Right lobe of liver (tissue), 6 donors: ENCODE measurements at regions not wholly inside any gene's neighbourhood (a gene's known extent, or its start where the extent isn't known, plus 50 kb on each side); places are given as distances from the start of the nearest gene placed in this dataset.

ENCODE experiments used
- ATAC-seq, 4 donors: fragments of 200-7000 bp; cut with Tn5 transposase; one replicate each; pipeline ENCODE4 v1.9.1; 2020; ENCODE audit warnings: mild to moderate bottlenecking in 4 of 4, moderate library complexity in 4 of 4
- DNase-seq, 3 donors: peaks; one replicate each; pipeline ENCODE4 v3.0.0-alpha.2; 2020
- H3K27ac ChIP-seq, 3 donors: fragments of 200-600 bp; one replicate each; pipeline ENCODE4 v1.8.0; 2022
- H3K27me3 ChIP-seq, 2 donors: fragments of 200-600 bp; one replicate each; pipeline ENCODE4 v1.8.0; 2022
- H3K36me3 ChIP-seq, 4 donors: fragments of 200-600 bp; sonication (generic) in 1 of 4; one replicate each; pipeline versions ENCODE4 v1.5.1 to v1.8.0; 2017 to 2022; ENCODE audit warnings: control low read depth in 1 of 4
- H3K4me1 ChIP-seq, 4 donors: fragments of 200-600 bp; sonication (generic) in 1 of 4; one replicate each; pipeline versions ENCODE4 v1.5.1 to v1.8.0; 2017 to 2022; ENCODE audit warnings: control low read depth in 1 of 4
- H3K4me3 ChIP-seq, 3 donors: fragments of 200-600 bp; one replicate each; pipeline ENCODE4 v1.8.0; 2022
- H3K9me3 ChIP-seq, 4 donors: fragments of 200-600 bp; sonication (generic) in 1 of 4; one replicate each; pipeline versions ENCODE4 v1.5.1 to v1.8.0; 2017 to 2022; ENCODE audit warnings: control low read depth in 1 of 4
- CTCF ChIP-seq, 4 donors: fragments of 200-600 bp in 3 of 4; fragments of 450-650 bp in 1 of 4; IDR thresholded peaks; one replicate each; pipeline versions ENCODE4 v1.5.1 to v1.8.0; 2016 to 2022; ENCODE audit warnings: antibody characterized with exemption in 4 of 4, mild to moderate bottlenecking in 2 of 4
- POLR2A ChIP-seq: fragments of 450-650 bp; IDR thresholded peaks from one replicate; pipeline ENCODE4 v1.6.1; 2017; ENCODE audit warnings: antibody characterized with exemption, mild to moderate bottlenecking
- WGBS: methylation state at CpG from one replicate; pipeline ENCODE4 v1.1.6; 2018; ENCODE audit warnings: low coverage, low lambda C conversion rate; ENCODE audit not compliant: insufficient coverage; ENCODE audit errors: missing lambda C conversion rate; 5-methylcytosine and 5-hydroxymethylcytosine counted together
- intact Hi-C, 2 donors: fragments of 100-400 bp; cut with DNase I; formaldehyde crosslinking; loops; one replicate each; pipeline versions ENCODE4 v1.11.2 to v1.14.1; 2022
- donor health status: DM: no; HTN: yes; CAD: no.
- donor health status: DM: no; HTN: no; CAD: no.
- donor health status: DM: no; HTN: no; CAD: no.
- donor health status: DM: no; HTN: yes; CAD: no.
- donor health status: DM: no; HTN: yes; CAD: no.

GRCh38 chrX:129035180-129035579 is 488.1 kb downstream of the SMARCA1 start:
- no peak overlapping the region for H3K27ac ChIP-seq
- no peaks in the 10 kb centered on the region for H3K27me3 ChIP-seq
- TF ChIP-seq POLR2A (no peak), CTCF (IDR thresholded peaks at IDR 0.05) (no peak)
- ATAC-seq (no peak), DNase-seq (no peak)
- no peaks in the 10 kb centered on the region for H3K4me1 ChIP-seq
- H3K36me3 ChIP-seq = no peaks in the 10 kb centered on the region
- no peak overlapping the region for H3K4me3 ChIP-seq
- intact Hi-C loops = no loop called here
- no peaks in the 10 kb centered on the region for H3K9me3 ChIP-seq

- H3K27ac ChIP-seq = no peak overlapping the region
- H3K9me3 ChIP-seq = no peaks in the 10 kb centered on the region
- ATAC-seq (no peak), DNase-seq (no peak)
- intact Hi-C loops = no loop called here
- H3K27me3 ChIP-seq = no peaks in the 10 kb centered on the region
- TF ChIP-seq CTCF (IDR thresholded peaks at IDR 0.05) (no peak), POLR2A (no peak)
- 6% methylated on average over 1 of the region's 1 CpG for WGBS
- no peak overlapping the region for H3K4me3 ChIP-seq
- no peaks in the 10 kb centered on the region for H3K36me3 ChIP-seq
- no peaks in the 10 kb centered on the region for H3K4me1 ChIP-seq
Observed at GRCh38 chrX:129034196-129034595, 489.1 kb downstream of the SMARCA1 start.

GRCh38 chrX:129026202-129026601 is 497.1 kb downstream of the SMARCA1 start:
- Histone ChIP-seq H3K27me3 (no peaks in the 10 kb centered on the region), H3K36me3 (no peaks in the 10 kb centered on the region), H3K4me1 (no peaks in the 10 kb centered on the region), H3K9me3 (no peaks in the 10 kb centered on the region), H3K27ac (no peak overlapping the region), H3K4me3 (no peak overlapping the region)
- ATAC-seq (no peak), DNase-seq (no peak)
- intact Hi-C loops = no loop called here
- 42% methylated on average over 6 of the region's 6 CpGs for WGBS
- TF ChIP-seq CTCF (IDR thresholded peaks at IDR 0.05) (no peak), POLR2A (no peak)

- ATAC-seq (no peak), DNase-seq (no peak)
- Histone ChIP-seq H3K4me1 (no peaks in the 10 kb centered on the region), H3K27ac (no peak overlapping the region), H3K36me3 (no peaks in the 10 kb centered on the region), H3K9me3 (no peaks in the 10 kb centered on the region), H3K27me3 (no peaks in the 10 kb centered on the region), H3K4me3 (no peak overlapping the region)
- TF ChIP-seq POLR2A (no peak), CTCF (IDR thresholded peaks at IDR 0.05) (no peak)
- intact Hi-C loops = no loop called here
- 23% methylated on average over 4 of the region's 4 CpGs for WGBS
Observed at GRCh38 chrX:129025376-129025775, 497.9 kb downstream of the SMARCA1 start.

- 56% methylated on average over 3 of the region's 3 CpGs for WGBS
Observed at GRCh38 chrX:129019412-129019811, 503.9 kb downstream of the SMARCA1 start.

More at GRCh38 chrX:129019412-129019811, 503.9 kb downstream of the SMARCA1 start:
- Histone ChIP-seq H3K27ac (no peak overlapping the region), H3K36me3 (no peaks in the 10 kb centered on the region), H3K9me3 (no peaks in the 10 kb centered on the region), H3K4me1 (no peaks in the 10 kb centered on the region), H3K4me3 (no peak overlapping the region), H3K27me3 (no peaks in the 10 kb centered on the region)
- intact Hi-C loops = no loop called here
- no peak for ATAC-seq
- DNase-seq = no peak
- no peak for TF ChIP-seq POLR2A
- no peak for TF ChIP-seq CTCF (IDR thresholded peaks at IDR 0.05)
